H7 (cell line): ENCODE measurements at regions not wholly inside any gene's neighbourhood (a gene's known extent, or its start where the extent isn't known, plus 50 kb on each side); places are given as distances from the start of the nearest gene placed in this dataset.

Source experiments
- DNase-seq: peaks from one replicate; pipeline ENCODE4 v3.0.0; 2012
- H3K27me3 ChIP-seq: 2 replicates; pipeline ENCODE4 v1.6.0; 2011; ENCODE audit warnings: mild to moderate bottlenecking, low read length; ENCODE audit not compliant: control insufficient read depth, insufficient read depth
- H3K36me3 ChIP-seq: replicated peaks from 2 replicates; pipeline ENCODE4 v1.5.1; 2011; ENCODE audit warnings: low read length; ENCODE audit not compliant: control insufficient read depth, insufficient read depth
- H3K4me3 ChIP-seq: 2 replicates; pipeline ENCODE4 v1.5.1; 2011; ENCODE audit warnings: low read depth, mild to moderate bottlenecking, control low read depth, low read length, moderate library complexity; ENCODE audit not compliant: insufficient read depth

GRCh38 chr12:127300075-127300474 is 966.9 kb upstream of the TMEM132C start:
- DNase-seq, result no peak
- Histone ChIP-seq H3K36me3 (no peaks in the 10 kb centered on the region), H3K4me3 (no peak overlapping the region), H3K27me3 (no peaks in the 10 kb centered on the region; the same call in 1 of the 2 replicates)

- Histone ChIP-seq H3K36me3 (no peaks in the 10 kb centered on the region), H3K27me3 (no peaks in the 10 kb centered on the region; the same call in 1 of the 2 replicates), H3K4me3 (no peak overlapping the region)
- no peak for DNase-seq
Observed at GRCh38 chr12:127300753-127301152, 966.2 kb upstream of the TMEM132C start.

GRCh38 chr12:127301876-127302275 is 965.1 kb upstream of the TMEM132C start:
- no peak overlapping the region for H3K4me3 ChIP-seq
- H3K36me3 ChIP-seq, result no peaks in the 10 kb centered on the region
- no peaks in the 10 kb centered on the region; the same call in 1 of the 2 replicates for H3K27me3 ChIP-seq
- DNase-seq, result no peak

DNA sequence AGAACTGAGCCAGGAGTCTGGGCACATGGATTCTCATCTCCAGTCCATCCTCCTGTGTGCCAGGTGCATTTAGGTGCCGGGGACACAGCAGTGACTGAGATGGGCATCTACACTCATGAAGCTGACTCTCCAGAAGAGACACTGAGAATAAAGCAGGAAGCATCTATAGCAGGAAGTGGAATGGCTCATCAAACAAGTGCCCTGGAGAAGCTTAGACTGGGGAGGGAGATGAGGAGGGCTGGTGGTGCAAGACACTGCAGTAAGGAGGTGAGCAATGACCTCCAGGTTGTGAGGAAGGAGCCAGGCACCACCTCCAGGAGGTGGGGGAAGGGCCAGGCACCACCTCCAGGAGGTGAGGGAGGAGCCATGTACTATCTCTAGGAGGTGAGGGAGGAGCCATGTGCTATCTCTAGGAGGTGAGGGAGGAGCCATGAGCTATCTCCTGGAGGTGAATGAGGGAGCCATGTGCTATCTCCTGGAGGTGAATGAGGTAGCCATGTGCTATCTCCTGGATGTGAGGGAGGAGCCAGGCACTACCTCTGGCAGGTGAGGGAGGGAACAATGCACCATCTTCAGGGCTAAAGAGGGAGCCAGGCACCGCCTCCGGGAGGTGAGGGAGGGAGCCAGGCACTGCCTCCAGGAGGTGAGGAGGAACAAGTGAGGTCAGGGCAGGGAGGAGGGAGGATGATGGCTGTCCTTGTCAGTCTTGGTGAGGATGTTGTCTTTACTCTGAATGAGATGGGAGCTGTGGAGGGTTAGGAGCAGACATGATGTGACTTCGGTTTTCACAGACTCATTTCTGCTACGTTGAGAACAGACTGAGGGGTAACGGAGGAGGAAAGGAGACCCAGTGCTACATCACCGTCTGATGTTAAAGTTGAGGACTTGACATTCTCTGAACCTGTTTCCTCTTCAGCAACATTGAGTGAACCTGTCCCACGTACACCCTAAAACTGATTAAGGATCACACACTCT is 961.9 kb upstream of the TMEM132C start:
- Histone ChIP-seq H3K27me3 (no peaks in the 10 kb centered on the region; the same call in 1 of the 2 replicates), H3K36me3 (no peaks in the 10 kb centered on the region), H3K4me3 (no peak overlapping the region)
- DNase-seq, result no peak

DNA sequence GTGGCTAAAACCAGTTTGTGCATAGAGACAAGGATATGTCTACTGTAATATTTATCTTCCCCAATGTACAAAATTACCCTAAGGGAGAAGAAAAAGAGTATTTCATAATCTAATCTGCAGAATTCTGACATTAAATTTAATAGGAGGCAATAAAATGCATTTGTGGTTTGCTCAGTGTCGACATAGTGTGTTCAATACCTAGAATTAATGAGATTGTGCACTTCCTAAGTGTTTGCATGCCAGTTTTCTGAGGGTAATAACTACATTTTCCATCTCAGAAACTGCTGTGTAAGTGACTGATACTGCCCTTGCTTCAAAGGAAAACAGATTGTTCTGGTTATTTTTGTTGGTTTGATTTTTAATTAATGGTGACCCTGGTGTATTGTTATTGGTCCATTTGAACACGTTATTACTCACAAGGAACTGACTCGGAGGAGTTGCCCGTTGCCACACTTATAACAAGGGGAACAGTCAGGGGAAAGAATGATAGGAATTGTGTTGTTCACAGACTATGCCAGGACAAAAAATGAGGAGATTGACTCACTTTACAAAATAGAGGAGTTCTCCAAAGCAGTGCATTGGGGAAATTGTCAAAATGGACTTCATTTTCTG is 960.3 kb upstream of the TMEM132C start:
- no peak overlapping the region for H3K4me3 ChIP-seq
- H3K27me3 ChIP-seq, result peaks cover 3% of the 10 kb centered on the region; the same call in 1 of the 2 replicates
- no peak for DNase-seq
- no peaks in the 10 kb centered on the region for H3K36me3 ChIP-seq

DNA sequence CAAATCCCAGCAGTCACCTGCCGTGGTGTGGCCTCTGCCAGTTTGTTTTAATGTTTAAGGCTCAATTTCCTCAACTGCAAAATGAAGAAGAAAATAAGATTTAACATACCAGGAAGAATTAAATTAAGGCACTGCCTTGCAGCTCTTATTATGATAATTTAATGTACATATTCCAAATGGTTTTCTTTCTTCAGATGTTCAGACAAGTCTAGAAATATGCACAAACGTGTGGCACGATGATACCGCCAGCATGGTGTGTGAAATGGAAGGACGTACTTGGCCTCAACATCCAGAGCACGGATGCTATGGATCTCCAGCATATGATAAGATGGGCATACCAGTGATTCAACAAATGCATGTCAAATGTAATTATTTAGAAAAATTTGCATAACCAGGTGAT is 959.4 kb upstream of the TMEM132C start:
- Histone ChIP-seq H3K36me3 (no peaks in the 10 kb centered on the region), H3K4me3 (no peak overlapping the region), H3K27me3 (peaks cover 3% of the 10 kb centered on the region; the same call in 1 of the 2 replicates)
- no peak for DNase-seq

GRCh38 chr12:127308148-127308547 is 958.8 kb upstream of the TMEM132C start:
- Histone ChIP-seq H3K27me3 (peaks cover 3% of the 10 kb centered on the region; the same call in 1 of the 2 replicates), H3K4me3 (no peak overlapping the region), H3K36me3 (no peaks in the 10 kb centered on the region)
- DNase-seq, result no peak

DNA sequence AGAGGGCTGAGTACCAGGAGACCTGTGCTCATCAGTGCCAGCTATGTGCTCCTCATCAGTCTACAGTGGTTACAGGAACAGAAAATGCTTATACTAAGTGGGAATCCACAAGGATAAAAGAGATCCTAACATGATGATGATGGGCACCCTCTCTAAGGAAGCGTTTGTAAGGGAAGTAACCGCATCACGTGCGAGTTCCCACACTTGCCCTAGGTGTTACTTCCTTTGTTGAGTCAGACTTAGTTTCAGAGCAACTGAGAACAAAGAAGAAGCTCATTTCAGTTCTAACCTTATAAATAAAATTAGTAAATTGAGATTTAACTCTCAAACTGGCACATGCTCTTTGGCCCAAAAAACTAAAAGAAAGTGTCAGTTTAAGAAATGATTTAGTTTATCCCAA is 956.4 kb upstream of the TMEM132C start:
- Histone ChIP-seq H3K4me3 (no peak overlapping the region), H3K36me3 (no peaks in the 10 kb centered on the region), H3K27me3 (peaks cover 11% of the 10 kb centered on the region; the same call in 1 of the 2 replicates)
- no peak for DNase-seq

DNA sequence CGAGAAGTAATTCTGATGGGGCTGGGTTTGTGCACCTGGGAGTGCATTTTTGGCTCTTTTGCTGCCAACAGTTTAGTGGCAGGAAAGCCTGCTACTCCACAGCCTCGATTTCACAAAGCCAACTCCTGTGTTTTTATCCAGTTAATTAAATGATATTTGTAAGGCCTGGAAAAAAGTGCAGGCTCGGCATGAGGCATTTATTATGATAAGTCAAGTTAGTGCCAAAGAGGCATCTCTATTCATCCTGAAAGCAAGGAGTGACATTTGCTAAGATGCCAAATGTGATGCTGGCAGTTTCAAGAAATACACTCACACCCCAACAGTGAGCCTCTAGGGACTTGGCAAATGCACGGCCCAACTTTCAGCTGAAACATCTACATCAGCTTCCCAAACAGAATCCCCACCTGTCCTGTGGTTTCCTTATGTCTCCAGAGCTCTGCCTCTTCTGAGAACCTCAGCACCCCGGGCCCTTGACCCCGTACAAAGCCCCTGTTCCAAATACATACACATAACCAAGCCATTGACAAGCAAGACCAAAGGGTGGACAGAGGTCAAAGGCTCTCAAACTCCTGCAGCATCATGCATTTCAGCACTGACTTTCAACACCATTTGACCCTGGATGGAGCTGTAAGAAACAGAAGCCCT is 955.1 kb upstream of the TMEM132C start:
- Histone ChIP-seq H3K36me3 (no peaks in the 10 kb centered on the region), H3K27me3 (peaks cover 12% of the 10 kb centered on the region; the same call in 1 of the 2 replicates), H3K4me3 (no peak overlapping the region)
- no peak for DNase-seq

DNA sequence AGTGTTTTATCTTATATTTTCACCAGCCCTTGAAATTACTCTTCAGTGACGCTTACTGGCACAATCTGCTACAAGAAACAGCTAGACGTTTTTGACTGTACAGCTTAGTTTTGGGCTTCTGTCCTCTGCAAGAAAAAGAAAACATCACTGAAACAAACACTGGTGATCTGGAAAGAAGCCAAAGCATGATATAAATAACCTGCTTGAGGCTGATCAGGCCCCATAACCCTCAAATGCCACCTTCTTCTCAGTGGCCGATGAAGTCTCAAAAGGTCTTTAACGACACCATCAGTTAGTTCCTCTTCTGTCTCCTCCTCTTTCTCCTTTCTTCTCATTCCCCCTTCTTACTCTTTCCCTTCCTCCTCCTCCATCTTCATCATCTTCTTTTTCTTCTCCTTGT is 942.3 kb upstream of the TMEM132C start:
- no peaks in the 10 kb centered on the region for H3K36me3 ChIP-seq
- no peak overlapping the region for H3K4me3 ChIP-seq
- DNase-seq, result no peak
- H3K27me3 ChIP-seq, result peaks cover 16% of the 10 kb centered on the region; the same call in 1 of the 2 replicates

GRCh38 chr12:127327986-127328385 is 939.0 kb upstream of the TMEM132C start:
- Histone ChIP-seq H3K36me3 (no peaks in the 10 kb centered on the region), H3K4me3 (no peak overlapping the region), H3K27me3 (no peaks in the 10 kb centered on the region; the same call in 1 of the 2 replicates)
- DNase-seq, result no peak

DNA sequence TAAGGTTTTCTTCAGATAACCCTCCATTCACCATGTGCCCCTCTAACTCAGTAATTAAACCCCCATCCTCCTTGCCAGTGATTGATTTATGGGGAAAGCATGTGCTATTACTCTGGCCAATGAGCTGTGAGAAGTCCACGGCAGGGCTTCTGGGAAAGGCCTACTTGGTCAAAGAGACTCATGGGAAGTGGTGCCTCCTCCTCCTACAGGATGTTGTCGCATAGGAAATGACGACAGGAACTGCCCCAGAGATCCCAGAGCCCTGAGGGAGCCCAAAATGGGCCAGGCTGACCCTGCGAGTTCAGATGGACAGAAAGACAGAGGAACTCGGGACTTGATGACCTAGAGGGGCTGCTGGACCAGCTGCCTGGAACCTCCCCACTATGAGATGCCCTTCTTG is 938.1 kb upstream of the TMEM132C start:
- Histone ChIP-seq H3K27me3 (no peaks in the 10 kb centered on the region; the same call in 1 of the 2 replicates), H3K4me3 (no peak overlapping the region), H3K36me3 (no peaks in the 10 kb centered on the region)
- DNase-seq, result no peak

- no peak overlapping the region for H3K4me3 ChIP-seq
- no peaks in the 10 kb centered on the region; the same call in 1 of the 2 replicates for H3K27me3 ChIP-seq
- H3K36me3 ChIP-seq, result no peaks in the 10 kb centered on the region
- DNase-seq, result no peak
Observed at GRCh38 chr12:127334365-127334764, 932.6 kb upstream of the TMEM132C start.

- H3K36me3 ChIP-seq, result no peaks in the 10 kb centered on the region
- DNase-seq, result no peak
- no peaks in the 10 kb centered on the region; the same call in 1 of the 2 replicates for H3K27me3 ChIP-seq
- H3K4me3 ChIP-seq, result no peak overlapping the region
Observed at GRCh38 chr12:127334912-127335644, 931.9 kb upstream of the TMEM132C start.
